WTC11 (cell line): ENCODE measurements at regions not wholly inside any gene's neighbourhood (a gene's known extent, or its start where the extent isn't known, plus 50 kb on each side); places are given as distances from the start of the nearest gene placed in this dataset.
"Not testable (repeated sequence)": the region's sequence is repeated elsewhere in the genome, so short reads cannot be mapped to it uniquely, and the experiment has no call there.

Source experiments
- ATAC-seq: fragments of 200-7000 bp; cut with Tn5 transposase; 2 replicates; pipeline ENCODE4 v1.10.0; 2021; ENCODE audit warnings: mild to moderate bottlenecking, moderate library complexity
- CTCF ChIA-PET: fragments of 300-600 bp; sonication (Branson Sonifier 250); formaldehyde crosslinking; loops from one replicate; lab custom pipeline; 2021; ENCODE audit warnings: antibody characterized with exemption; lab: Charles Lee
- POLR2A ChIA-PET: fragments of 350-600 bp; sonication (Branson Sonifier 250); formaldehyde crosslinking; loops from one replicate; lab custom pipeline; 2021; ENCODE audit warnings: antibody characterized with exemption; lab: Charles Lee
- DNase-seq: peaks from one replicate; pipeline ENCODE4 v3.0.0; 2021; ENCODE audit warnings: low spot score
- H3K27ac Mint-ChIP-seq: 2 replicates; pipeline ENCODE4 v1.8.0; 2021; ENCODE audit warnings: mixed read lengths
- H3K27me3 Mint-ChIP-seq: 2 replicates; pipeline ENCODE4 v1.8.0; 2021; ENCODE audit warnings: low read depth, mild to moderate bottlenecking, moderate library complexity, mixed read lengths
- H3K36me3 Mint-ChIP-seq: 2 replicates; pipeline ENCODE4 v1.8.0; 2021; ENCODE audit warnings: mixed read lengths
- H3K4me1 Mint-ChIP-seq: 2 replicates; pipeline ENCODE4 v1.8.0; 2022; ENCODE audit warnings: mixed read lengths
- H3K4me3 Mint-ChIP-seq: 2 replicates; pipeline ENCODE4 v1.8.0; 2021; ENCODE audit warnings: mild to moderate bottlenecking, moderate library complexity, mixed read lengths
- H3K9me3 Mint-ChIP-seq: 2 replicates; pipeline ENCODE4 v1.8.0; 2021; ENCODE audit warnings: mixed read lengths

DNA sequence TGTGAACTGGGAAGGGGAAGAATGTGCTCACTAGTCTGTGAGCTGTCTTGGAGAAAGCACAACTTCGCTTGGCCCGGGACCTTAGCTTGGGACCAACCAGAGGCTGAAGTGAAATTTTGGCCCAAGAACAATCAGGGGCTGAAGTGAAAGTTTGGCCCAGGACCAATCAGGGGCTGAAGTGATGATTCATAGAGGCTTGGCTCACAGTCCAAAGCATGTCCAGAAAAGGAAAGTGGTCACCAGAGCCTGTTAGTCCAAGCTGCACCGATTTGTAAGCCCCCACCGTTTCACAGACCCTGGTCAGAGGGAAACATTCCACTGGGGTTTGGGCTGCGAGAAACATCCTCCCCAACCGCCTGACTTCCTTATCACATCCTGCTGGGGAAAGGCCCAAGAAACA is 763.3 kb downstream of the SPATA31A7 start:
- POLR2A ChIA-PET, ATAC-seq, H3K4me3 Mint-ChIP-seq, H3K36me3 Mint-ChIP-seq, H3K27ac Mint-ChIP-seq, CTCF ChIA-PET, H3K4me1 Mint-ChIP-seq, DNase-seq, H3K9me3 Mint-ChIP-seq, H3K27me3 Mint-ChIP-seq: not testable (repeated sequence)

DNA sequence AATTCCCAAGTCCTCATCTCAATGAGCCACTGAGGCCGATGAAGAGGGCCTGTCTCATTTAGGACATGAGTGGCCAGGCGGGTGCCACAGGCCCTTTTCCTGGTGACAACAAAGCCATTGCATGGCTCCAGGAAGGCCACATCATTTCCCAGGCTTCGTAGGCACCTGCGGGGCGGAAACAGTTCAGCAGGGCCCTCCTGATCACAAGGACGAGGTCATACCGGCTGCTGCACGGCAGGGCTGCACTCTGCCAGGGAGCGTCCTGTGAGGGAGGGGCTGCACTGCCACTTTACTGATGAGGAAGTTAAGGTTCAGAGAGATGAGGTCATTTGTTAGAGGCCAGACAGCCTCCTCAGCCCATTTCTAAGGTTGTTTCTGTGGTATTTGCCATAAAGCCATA is 781.8 kb downstream of the SPATA31A7 start:
- CTCF ChIA-PET, H3K36me3 Mint-ChIP-seq, H3K4me3 Mint-ChIP-seq, POLR2A ChIA-PET, H3K4me1 Mint-ChIP-seq, H3K9me3 Mint-ChIP-seq, H3K27me3 Mint-ChIP-seq, DNase-seq, ATAC-seq, H3K27ac Mint-ChIP-seq: not testable (repeated sequence)

- H3K27ac Mint-ChIP-seq, POLR2A ChIA-PET, H3K4me3 Mint-ChIP-seq, H3K27me3 Mint-ChIP-seq, H3K4me1 Mint-ChIP-seq, DNase-seq, CTCF ChIA-PET, ATAC-seq, H3K9me3 Mint-ChIP-seq, H3K36me3 Mint-ChIP-seq: not testable (repeated sequence)
These were observed 784.7 kb downstream of the SPATA31A7 start for GRCh38 chr9:61974501-61974900.

GRCh38 chr9:61976318-61976717 is 786.5 kb downstream of the SPATA31A7 start:
- H3K9me3 Mint-ChIP-seq, H3K27ac Mint-ChIP-seq, H3K27me3 Mint-ChIP-seq, H3K4me3 Mint-ChIP-seq, CTCF ChIA-PET, DNase-seq, POLR2A ChIA-PET, H3K36me3 Mint-ChIP-seq, H3K4me1 Mint-ChIP-seq: not testable (repeated sequence)
- peak; percentile 67 for ATAC-seq

- H3K4me1 Mint-ChIP-seq, H3K4me3 Mint-ChIP-seq, H3K9me3 Mint-ChIP-seq, ATAC-seq, H3K27me3 Mint-ChIP-seq, DNase-seq, H3K27ac Mint-ChIP-seq, POLR2A ChIA-PET, CTCF ChIA-PET, H3K36me3 Mint-ChIP-seq: not testable (repeated sequence)
These were observed 792.9 kb downstream of the SPATA31A7 start for GRCh38 chr9:61982727-61983126.

DNA sequence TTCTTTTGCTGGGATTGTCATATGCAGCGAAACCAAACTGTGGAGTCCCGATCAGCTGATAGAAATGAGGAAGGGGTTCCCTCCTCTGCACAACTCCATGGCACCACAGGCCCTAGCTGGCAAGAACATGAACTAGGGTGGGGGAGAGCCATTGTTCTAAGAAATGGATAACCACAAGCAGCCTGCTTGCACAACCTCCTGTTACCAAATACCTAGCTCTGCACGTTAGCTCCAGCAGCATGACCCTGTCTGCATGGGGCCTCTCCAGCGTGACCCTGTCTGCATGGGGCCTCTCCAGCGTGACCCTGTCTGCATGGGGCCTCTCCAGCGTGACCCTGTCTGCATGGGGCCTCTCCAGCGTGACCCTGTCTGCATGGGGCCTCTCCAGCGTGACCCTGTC is 793.6 kb downstream of the SPATA31A7 start:
- H3K4me3 Mint-ChIP-seq, CTCF ChIA-PET, H3K27me3 Mint-ChIP-seq: not testable (repeated sequence)

DNA sequence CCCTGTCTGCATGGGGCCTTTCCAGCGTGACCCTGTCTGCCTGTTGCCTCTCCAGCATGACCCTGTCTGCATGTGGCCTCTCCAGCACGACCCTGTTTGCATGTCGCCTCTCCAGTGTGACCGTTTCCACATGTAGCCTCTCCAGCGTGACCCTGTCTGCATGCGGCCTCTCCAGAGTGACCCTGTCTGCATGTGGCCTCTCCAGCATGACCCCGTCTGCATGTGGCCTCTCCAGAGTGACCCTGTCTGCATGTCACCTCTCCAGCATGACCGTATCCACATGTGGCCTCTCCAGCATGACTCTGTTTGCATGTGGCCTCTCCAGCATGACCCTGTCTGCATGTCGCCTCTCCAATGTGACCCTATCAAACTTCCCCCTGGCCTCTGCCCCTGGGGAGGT is 794.1 kb downstream of the SPATA31A7 start:
- H3K4me1 Mint-ChIP-seq, H3K27me3 Mint-ChIP-seq, POLR2A ChIA-PET, DNase-seq, H3K36me3 Mint-ChIP-seq, H3K4me3 Mint-ChIP-seq, CTCF ChIA-PET, H3K9me3 Mint-ChIP-seq, H3K27ac Mint-ChIP-seq, ATAC-seq: not testable (repeated sequence)

More for the DNA sequence above, 793.6 kb downstream of the SPATA31A7 start:
- H3K4me1 Mint-ChIP-seq, H3K27ac Mint-ChIP-seq, H3K9me3 Mint-ChIP-seq, ATAC-seq, POLR2A ChIA-PET, DNase-seq, H3K36me3 Mint-ChIP-seq: not testable (repeated sequence)

DNA sequence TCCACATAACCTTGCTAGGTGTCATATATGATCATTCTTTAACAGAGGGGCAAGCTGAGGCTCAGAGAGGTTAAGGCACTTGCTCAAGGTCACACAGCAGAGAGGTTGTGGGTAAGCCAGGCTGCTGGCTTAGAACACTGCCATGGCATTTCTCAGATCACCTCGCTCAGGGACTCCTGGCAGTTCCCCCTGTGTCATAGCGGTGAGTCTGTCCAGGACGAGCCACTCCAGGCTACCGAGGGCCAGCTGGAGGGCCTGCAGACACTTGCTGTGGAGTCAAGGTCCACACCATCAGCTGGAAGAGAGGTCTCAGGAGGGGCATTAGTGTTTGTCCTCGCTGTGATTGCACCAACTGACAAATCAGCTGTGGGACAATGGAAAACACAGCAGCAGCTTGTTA is 794.7 kb downstream of the SPATA31A7 start:
- CTCF ChIA-PET, POLR2A ChIA-PET, H3K9me3 Mint-ChIP-seq, H3K4me1 Mint-ChIP-seq, H3K27ac Mint-ChIP-seq, H3K36me3 Mint-ChIP-seq, ATAC-seq, DNase-seq, H3K27me3 Mint-ChIP-seq, H3K4me3 Mint-ChIP-seq: not testable (repeated sequence)

DNA sequence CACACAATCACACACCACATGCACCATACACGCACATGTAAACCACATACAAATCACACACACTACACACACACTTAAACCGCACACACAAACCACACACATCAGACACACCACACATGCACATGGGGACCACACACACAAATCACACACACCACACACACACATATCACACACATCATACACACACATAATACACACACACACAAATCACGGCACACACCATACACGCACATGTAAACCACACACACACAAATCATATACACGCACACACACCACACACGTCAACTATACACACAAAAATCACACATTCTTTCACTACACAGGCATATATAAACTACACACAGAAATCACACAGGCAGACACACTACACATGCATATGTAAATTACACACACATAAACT is 802.3 kb downstream of the SPATA31A7 start:
- H3K27ac Mint-ChIP-seq, H3K4me3 Mint-ChIP-seq, DNase-seq, ATAC-seq, H3K27me3 Mint-ChIP-seq, CTCF ChIA-PET, POLR2A ChIA-PET, H3K4me1 Mint-ChIP-seq: not testable (repeated sequence)
- H3K9me3 Mint-ChIP-seq = peaks cover 14% of the 10 kb centered on the region
- peaks cover 11% of the 10 kb centered on the region for H3K36me3 Mint-ChIP-seq

DNA sequence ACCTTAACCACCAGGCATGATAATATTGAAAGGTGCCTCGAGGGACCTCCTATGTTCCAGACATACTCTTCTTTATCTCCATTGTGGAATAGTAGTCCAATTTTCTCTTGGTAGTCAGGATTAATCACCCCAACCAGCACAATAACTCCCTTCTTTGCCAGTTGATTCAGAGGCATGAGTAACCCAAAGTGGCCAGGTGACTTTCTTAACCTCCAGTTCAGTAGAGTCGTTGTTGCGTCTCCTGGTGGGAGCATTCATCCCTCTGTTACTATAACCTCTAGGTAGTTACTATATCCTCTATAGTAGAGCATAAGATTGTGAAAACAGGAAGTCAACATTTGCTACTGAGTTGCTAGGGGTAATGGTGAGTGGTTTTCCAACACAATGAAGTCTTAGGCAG is 842.6 kb downstream of the SPATA31A7 start:
- H3K4me1 Mint-ChIP-seq, DNase-seq, CTCF ChIA-PET, H3K4me3 Mint-ChIP-seq, POLR2A ChIA-PET, H3K27ac Mint-ChIP-seq, ATAC-seq, H3K27me3 Mint-ChIP-seq, H3K36me3 Mint-ChIP-seq, H3K9me3 Mint-ChIP-seq: not testable (repeated sequence)

- H3K36me3 Mint-ChIP-seq, H3K27me3 Mint-ChIP-seq, H3K4me3 Mint-ChIP-seq, DNase-seq, H3K9me3 Mint-ChIP-seq, CTCF ChIA-PET, ATAC-seq, POLR2A ChIA-PET, H3K27ac Mint-ChIP-seq, H3K4me1 Mint-ChIP-seq: not testable (repeated sequence)
These were observed 848.4 kb downstream of the SPATA31A7 start for GRCh38 chr9:62038260-62038659.

- DNase-seq, H3K27ac Mint-ChIP-seq, POLR2A ChIA-PET, H3K4me3 Mint-ChIP-seq, CTCF ChIA-PET, H3K4me1 Mint-ChIP-seq, H3K36me3 Mint-ChIP-seq, H3K27me3 Mint-ChIP-seq, H3K9me3 Mint-ChIP-seq, ATAC-seq: not testable (repeated sequence)
These were observed 868.3 kb downstream of the SPATA31A7 start for GRCh38 chr9:62058155-62058554.

GRCh38 chr9:62071043-62071442 is 881.2 kb downstream of the SPATA31A7 start:
- H3K36me3 Mint-ChIP-seq, H3K4me1 Mint-ChIP-seq, H3K9me3 Mint-ChIP-seq, DNase-seq, H3K27ac Mint-ChIP-seq, ATAC-seq, H3K4me3 Mint-ChIP-seq, CTCF ChIA-PET, H3K27me3 Mint-ChIP-seq, POLR2A ChIA-PET: not testable (repeated sequence)
